Lower leg skin (tissue), 3 donors: ENCODE measurements at regions not wholly inside any gene's neighbourhood (a gene's known extent, or its start where the extent isn't known, plus 50 kb on each side); places are given as distances from the start of the nearest gene placed in this dataset.

Experiments used
- CTCF ChIP-seq, 3 donors: fragments of 450-650 bp; IDR thresholded peaks; one replicate each; pipeline ENCODE4 v1.5.1; 2016; ENCODE audit warnings: antibody characterized with exemption in 3 of 3, mild to moderate bottlenecking in 3 of 3, moderate library complexity in 2 of 3
- POLR2A ChIP-seq, 2 donors: fragments of 450-650 bp; IDR thresholded peaks; one replicate each; pipeline ENCODE4 v1.6.1; 2016 to 2017; ENCODE audit warnings: antibody characterized with exemption in 2 of 2, mild to moderate bottlenecking in 1 of 2, moderate library complexity in 1 of 2

- TF ChIP-seq CTCF (IDR thresholded peaks at IDR 0.05) (no peak), POLR2A (IDR thresholded peaks at IDR 0.05) (no peak)
Measured at GRCh38 chr3:178350763-178351162, 185.5 kb upstream of the KCNMB2 start.
